RWPE2 (cell line): ENCODE measurements at regions not wholly inside any gene's neighbourhood (a gene's known extent, or its start where the extent isn't known, plus 50 kb on each side); places are given as distances from the start of the nearest gene placed in this dataset.
"Not testable (repeated sequence)": the region's sequence is repeated elsewhere in the genome, so short reads cannot be mapped to it uniquely, and the experiment has no call there.

Experiments used
- ATAC-seq: fragments of 200-7000 bp; cut with Tn5 transposase; 3 replicates; pipeline ENCODE4 v1.9.1; 2021; ENCODE audit warnings: low read depth
- DNase-seq: peaks from one replicate; pipeline ENCODE4 v3.0.0-alpha.2; 2020; ENCODE audit warnings: low spot score
- H3K27ac ChIP-seq: fragments of 450-650 bp; 2 replicates; pipeline ENCODE4 v1.5.1; 2017; ENCODE audit warnings: mild to moderate bottlenecking; ENCODE audit not compliant: poor library complexity, severe bottlenecking
- H3K27me3 ChIP-seq: fragments of 250-450 bp; sonication (Bioruptor Pico); 2 replicates; pipeline ENCODE4 v1.5.1; 2021; ENCODE audit warnings: mild to moderate bottlenecking, moderate library complexity; ENCODE audit not compliant: insufficient read depth, poor library complexity, severe bottlenecking
- H3K36me3 ChIP-seq: fragments of 250-450 bp; sonication (Bioruptor Pico); 2 replicates; pipeline ENCODE4 v1.5.1; 2020; ENCODE audit warnings: low read depth, mild to moderate bottlenecking, moderate library complexity
- H3K4me1 ChIP-seq: fragments of 250-450 bp; sonication (Bioruptor Pico); 2 replicates; pipeline ENCODE4 v1.5.1; 2021; ENCODE audit warnings: mild to moderate bottlenecking, moderate library complexity; ENCODE audit not compliant: insufficient read depth, poor library complexity, severe bottlenecking
- H3K4me3 ChIP-seq: fragments of 250-450 bp; sonication (Bioruptor Pico); 2 replicates; pipeline ENCODE4 v1.5.1; 2021; ENCODE audit warnings: mild to moderate bottlenecking, moderate library complexity; ENCODE audit not compliant: severe bottlenecking
- H3K9me3 ChIP-seq: fragments of 250-450 bp; sonication (Bioruptor Pico); 2 replicates; pipeline ENCODE4 v1.5.1; 2021; ENCODE audit warnings: mild to moderate bottlenecking, moderate library complexity; ENCODE audit not compliant: severe bottlenecking
- CTCF ChIP-seq: fragments of 450-650 bp; IDR thresholded peaks from one replicate; pipeline ENCODE4 v1.5.1; 2017; ENCODE audit warnings: mild to moderate bottlenecking, moderate library complexity; ENCODE audit not compliant: poor library complexity, severe bottlenecking

GRCh38 chr4:82099928-82100579 lies 273.7 kb downstream of the HNRNPD start:
- Histone ChIP-seq H3K9me3 (no peaks in the 10 kb centered on the region), H3K36me3 (no peaks in the 10 kb centered on the region), H3K27me3 (no peaks in the 10 kb centered on the region), H3K4me1 (no peaks in the 10 kb centered on the region), H3K27ac (no peak overlapping the region), H3K4me3 (no peak overlapping the region)
- no peak for TF ChIP-seq CTCF
- DNase-seq (no peak), ATAC-seq (no peak)

DNA sequence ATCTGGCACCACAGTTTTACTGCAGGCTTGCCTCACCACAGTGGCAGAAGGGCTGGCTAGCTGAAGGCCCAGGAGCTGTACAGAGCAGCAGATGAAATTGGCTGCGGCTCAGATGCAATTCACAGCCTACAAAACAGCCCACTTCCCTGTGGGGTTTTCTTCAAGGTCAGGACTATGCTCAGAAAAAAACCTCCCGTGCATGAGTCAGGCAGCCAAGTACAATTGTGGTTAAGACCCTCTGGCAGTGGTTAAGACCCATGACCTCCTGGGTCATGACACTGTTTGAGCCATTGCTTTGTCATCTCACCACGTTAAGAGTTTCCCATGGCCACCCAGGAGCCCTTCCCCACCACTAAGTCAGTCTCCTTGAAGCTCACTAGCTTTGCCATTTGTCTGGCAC lies 276.3 kb downstream of the HNRNPD start:
- no peak for DNase-seq

DNA sequence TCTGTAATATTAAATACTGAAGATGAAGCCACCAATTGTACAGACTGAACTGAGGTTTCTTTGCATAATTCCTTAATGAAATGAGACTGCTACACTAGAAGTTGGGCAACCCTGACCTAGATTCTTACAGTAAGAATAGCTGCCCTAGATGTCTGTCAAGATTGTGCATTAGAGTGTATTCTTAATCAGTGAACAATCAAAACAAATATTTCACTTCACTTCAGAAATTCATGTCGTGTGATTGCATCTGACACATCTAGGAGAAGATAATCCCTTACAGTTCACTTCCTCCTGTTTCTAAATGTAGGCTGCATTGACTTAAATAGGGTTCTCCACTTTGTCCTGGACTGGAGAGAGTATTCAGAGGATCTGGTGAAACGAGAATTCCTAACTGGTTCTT lies 283.1 kb downstream of the HNRNPD start:
- ATAC-seq (no peak), DNase-seq (no peak)
- no peaks in the 10 kb centered on the region for H3K9me3 ChIP-seq
- H3K4me3 ChIP-seq: no peak overlapping the region
- H3K27ac ChIP-seq: no peak overlapping the region
- TF ChIP-seq CTCF: no peak
- H3K4me1 ChIP-seq: no peaks in the 10 kb centered on the region
- no peaks in the 10 kb centered on the region for H3K36me3 ChIP-seq
- no peaks in the 10 kb centered on the region for H3K27me3 ChIP-seq

More for the DNA sequence above, 276.3 kb downstream of the HNRNPD start:
- no peak for TF ChIP-seq CTCF
- Histone ChIP-seq H3K27ac (no peak overlapping the region), H3K4me1 (no peaks in the 10 kb centered on the region), H3K27me3 (no peaks in the 10 kb centered on the region), H3K9me3 (no peaks in the 10 kb centered on the region), H3K4me3 (no peak overlapping the region), H3K36me3 (no peaks in the 10 kb centered on the region)
- no peak; the same call in 2 of the 3 replicates for ATAC-seq

- DNase-seq: no peak
- no peaks in the 10 kb centered on the region for H3K27me3 ChIP-seq
- H3K36me3 ChIP-seq: no peaks in the 10 kb centered on the region
- H3K4me3 ChIP-seq: no peak overlapping the region
- ATAC-seq: no peak
- no peaks in the 10 kb centered on the region for H3K4me1 ChIP-seq
- no peak for TF ChIP-seq CTCF
- no peaks in the 10 kb centered on the region for H3K9me3 ChIP-seq
- no peak overlapping the region for H3K27ac ChIP-seq
Observed at GRCh38 chr4:82084747-82085146, 289.0 kb downstream of the HNRNPD start.

GRCh38 chr4:82077471-82077995 lies 296.3 kb downstream of the HNRNPD start:
- not testable (repeated sequence) for H3K36me3 ChIP-seq, H3K4me1 ChIP-seq, H3K9me3 ChIP-seq, H3K27me3 ChIP-seq, DNase-seq, ATAC-seq, H3K4me3 ChIP-seq, H3K27ac ChIP-seq
